ENCODE measurements at regions not wholly inside any gene's neighbourhood (a gene's known extent, or its start where the extent isn't known, plus 50 kb on each side); places are given as distances from the start of the nearest gene placed in this dataset.

GRCh38 chr2:12397854-12398253, 318.9 kb upstream of the TRIB2 start:
- no peak overlapping the region for H3K4me3 ChIP-seq (ENCODE audit: low read depth, poor library complexity, severe bottlenecking)
- TF ChIP-seq, protein P1, sequence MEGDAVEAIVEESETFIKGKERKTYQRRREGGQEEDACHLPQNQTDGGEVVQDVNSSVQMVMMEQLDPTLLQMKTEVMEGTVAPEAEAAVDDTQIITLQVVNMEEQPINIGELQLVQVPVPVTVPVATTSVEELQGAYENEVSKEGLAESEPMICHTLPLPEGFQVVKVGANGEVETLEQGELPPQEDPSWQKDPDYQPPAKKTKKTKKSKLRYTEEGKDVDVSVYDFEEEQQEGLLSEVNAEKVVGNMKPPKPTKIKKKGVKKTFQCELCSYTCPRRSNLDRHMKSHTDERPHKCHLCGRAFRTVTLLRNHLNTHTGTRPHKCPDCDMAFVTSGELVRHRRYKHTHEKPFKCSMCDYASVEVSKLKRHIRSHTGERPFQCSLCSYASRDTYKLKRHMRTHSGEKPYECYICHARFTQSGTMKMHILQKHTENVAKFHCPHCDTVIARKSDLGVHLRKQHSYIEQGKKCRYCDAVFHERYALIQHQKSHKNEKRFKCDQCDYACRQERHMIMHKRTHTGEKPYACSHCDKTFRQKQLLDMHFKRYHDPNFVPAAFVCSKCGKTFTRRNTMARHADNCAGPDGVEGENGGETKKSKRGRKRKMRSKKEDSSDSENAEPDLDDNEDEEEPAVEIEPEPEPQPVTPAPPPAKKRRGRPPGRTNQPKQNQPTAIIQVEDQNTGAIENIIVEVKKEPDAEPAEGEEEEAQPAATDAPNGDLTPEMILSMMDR (IDR thresholded peaks at IDR 0.05): no peak
- no peak for TF ChIP-seq POLR2A (IDR thresholded peaks at IDR 0.05)
- peak in 1 of 2 donors; percentile 17 for DNase-seq (ENCODE audit: low spot score in 2 of 2)
- intact Hi-C loops (cut with DNase I; ENCODE audit: low total_unique reads): no loop called here
- WGBS, 2 donors: 22 to 25% methylated on average over 9 of the region's 9 CpGs

- TF ChIP-seq POLR2A (IDR thresholded peaks at IDR 0.05): no peak
- TF ChIP-seq, protein P1 (IDR thresholded peaks at IDR 0.05): no peak
- 76 to 80% methylated on average over 3 of the region's 3 CpGs for WGBS, 2 donors
- intact Hi-C loops (cut with DNase I; ENCODE audit: low total_unique reads): no loop called here
- DNase-seq (ENCODE audit: low spot score in 2 of 2): no peak
- H3K4me3 ChIP-seq (ENCODE audit: low read depth, poor library complexity, severe bottlenecking): no peak overlapping the region
These were observed 317.5 kb upstream of the TRIB2 start for GRCh38 chr2:12399240-12399639.

- intact Hi-C loops (cut with DNase I; ENCODE audit: low total_unique reads): no loop called here
- TF ChIP-seq POLR2A (IDR thresholded peaks at IDR 0.05): no peak
- TF ChIP-seq, protein P1 (IDR thresholded peaks at IDR 0.05): no peak
- no peak overlapping the region for H3K4me3 ChIP-seq (ENCODE audit: low read depth, poor library complexity, severe bottlenecking)
- WGBS, 2 donors: 33 to 70% methylated on average over 3 of the region's 3 CpGs
- DNase-seq (ENCODE audit: low spot score in 2 of 2): no peak
These were observed 316.2 kb upstream of the TRIB2 start for GRCh38 chr2:12400543-12400942.

DNA sequence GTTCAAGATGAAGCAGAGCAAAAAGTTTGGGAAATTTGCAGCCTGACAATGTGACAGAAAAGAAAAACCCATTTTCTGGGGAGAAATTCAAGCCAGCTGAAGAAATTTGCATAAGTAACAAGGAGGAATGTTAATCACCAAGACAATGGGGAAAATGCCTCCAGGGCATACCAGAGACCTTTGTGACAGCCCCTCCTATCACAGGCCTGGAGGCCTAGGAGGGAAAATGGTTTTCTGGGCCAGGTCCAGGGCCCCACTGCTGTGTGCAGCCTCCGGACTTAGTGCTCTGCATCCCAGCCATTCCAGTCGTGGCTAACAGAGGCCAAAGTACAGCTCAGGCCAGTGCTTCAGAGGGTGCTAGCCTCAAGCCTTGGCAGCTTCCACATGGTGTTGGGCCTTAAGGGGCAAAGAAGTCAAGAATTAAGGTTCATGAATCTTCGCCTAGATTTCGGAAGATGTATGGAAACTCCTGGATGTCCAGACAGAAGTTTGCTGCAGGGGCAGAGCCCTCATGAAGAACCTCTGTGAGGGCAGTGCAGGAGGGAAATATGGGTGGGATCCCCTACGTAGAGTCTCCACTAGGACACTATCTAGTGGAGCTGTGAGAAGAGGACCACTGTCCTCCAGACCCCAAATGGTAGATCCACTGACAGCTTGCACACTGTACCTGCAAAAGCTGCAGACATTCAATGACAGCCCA, 314.1 kb upstream of the TRIB2 start:
- 97 to 100% methylated on average over 5 of the region's 5 CpGs for WGBS, 2 donors
- TF ChIP-seq, protein P1 (IDR thresholded peaks at IDR 0.05): no peak
- no peak for TF ChIP-seq POLR2A (IDR thresholded peaks at IDR 0.05)
- no peak overlapping the region for H3K4me3 ChIP-seq (ENCODE audit: low read depth, poor library complexity, severe bottlenecking)
- DNase-seq (ENCODE audit: low spot score in 2 of 2): no peak
- intact Hi-C loops (cut with DNase I; ENCODE audit: low total_unique reads): no loop called here

DNA sequence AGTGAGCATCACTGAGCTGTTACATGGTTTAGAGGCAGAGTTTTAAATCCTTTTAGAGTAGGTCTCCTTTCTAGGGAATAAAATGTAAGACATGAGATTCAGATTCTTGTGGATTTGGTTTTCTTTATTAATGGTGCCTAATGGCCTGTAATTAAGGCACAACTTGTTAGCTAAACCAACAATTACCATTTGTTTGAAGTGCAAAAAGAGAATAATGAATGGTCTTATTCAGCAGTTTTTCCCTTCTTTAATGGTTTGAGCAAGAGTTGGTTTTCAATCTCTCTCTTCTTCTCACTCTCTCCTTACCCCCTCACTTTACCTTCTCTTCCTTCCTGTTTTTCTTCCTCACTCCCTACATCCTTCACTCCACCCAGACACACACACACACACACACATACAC, 312.2 kb upstream of the TRIB2 start:
- no peak for TF ChIP-seq POLR2A (IDR thresholded peaks at IDR 0.05)
- TF ChIP-seq, protein P1 (IDR thresholded peaks at IDR 0.05): no peak
- intact Hi-C loops (cut with DNase I; ENCODE audit: low total_unique reads): no loop called here
- H3K4me3 ChIP-seq (ENCODE audit: low read depth, poor library complexity, severe bottlenecking): no peak overlapping the region
- no peak for DNase-seq (ENCODE audit: low spot score in 2 of 2)

- no peak overlapping the region for H3K4me3 ChIP-seq (ENCODE audit: low read depth, poor library complexity, severe bottlenecking)
- WGBS, 2 donors: 80 to 82% methylated on average over 5 of the region's 5 CpGs
- TF ChIP-seq, protein P1 (IDR thresholded peaks at IDR 0.05): no peak
- TF ChIP-seq POLR2A (IDR thresholded peaks at IDR 0.05): no peak
- intact Hi-C loops (cut with DNase I; ENCODE audit: low total_unique reads): no loop called here
- no peak for DNase-seq (ENCODE audit: low spot score in 2 of 2)
These were observed 309.6 kb upstream of the TRIB2 start for GRCh38 chr2:12407160-12407559.
